Upper lobe of right lung (tissue), 1 donor: ENCODE measurements at regions not wholly inside any gene's neighbourhood (a gene's known extent, or its start where the extent isn't known, plus 50 kb on each side); places are given as distances from the start of the nearest gene placed in this dataset.

Experiments
- ATAC-seq: fragments of 200-7000 bp; cut with Tn5 transposase; one replicate; pipeline ENCODE4 v1.9.1; 2020; ENCODE audit warnings: mild to moderate bottlenecking, moderate library complexity
- DNase-seq: peaks from one replicate; pipeline ENCODE4 v3.0.0-alpha.2; 2020
- H3K27ac ChIP-seq: fragments of 200-600 bp; one replicate; pipeline ENCODE4 v1.8.0; 2022
- H3K27me3 ChIP-seq: fragments of 200-600 bp; one replicate; pipeline ENCODE4 v1.8.0; 2022; ENCODE audit warnings: mild to moderate bottlenecking
- H3K36me3 ChIP-seq: fragments of 200-600 bp; one replicate; pipeline ENCODE4 v1.8.0; 2022
- H3K4me1 ChIP-seq: fragments of 200-600 bp; one replicate; pipeline ENCODE4 v1.8.0; 2022
- H3K4me3 ChIP-seq: fragments of 200-600 bp; one replicate; pipeline ENCODE4 v1.8.0; 2022; ENCODE audit warnings: mild to moderate bottlenecking
- H3K9me3 ChIP-seq: fragments of 200-600 bp; one replicate; pipeline ENCODE4 v1.8.0; 2022
- CTCF ChIP-seq: fragments of 200-600 bp; IDR thresholded peaks from one replicate; pipeline ENCODE4 v1.8.0; 2022; ENCODE audit warnings: antibody characterized with exemption
- intact Hi-C: fragments of 100-400 bp; cut with DNase I; formaldehyde crosslinking; loops from one replicate; pipeline ENCODE4 v1.11.0; 2022
- donor health status: DM: no; HTN: yes; CAD: no; lungs with severe emphysema.

GRCh38 chr15:88389120-88389519, 78.1 kb downstream of the MRPL46 start:
- H3K9me3 ChIP-seq, result no peaks in the 10 kb centered on the region
- no peak overlapping the region for H3K4me3 ChIP-seq
- no peak overlapping the region for H3K27ac ChIP-seq
- H3K27me3 ChIP-seq, result no peaks in the 10 kb centered on the region
- no peak for ATAC-seq
- TF ChIP-seq CTCF, result no peak
- H3K4me1 ChIP-seq, result no peaks in the 10 kb centered on the region
- no peak for DNase-seq
- no peaks in the 10 kb centered on the region for H3K36me3 ChIP-seq
- intact Hi-C loops, result no loop called here

GRCh38 chr15:88388686-88389085, 78.5 kb downstream of the MRPL46 start:
- Histone ChIP-seq H3K36me3 (no peaks in the 10 kb centered on the region), H3K27me3 (no peaks in the 10 kb centered on the region), H3K4me3 (no peak overlapping the region), H3K9me3 (no peaks in the 10 kb centered on the region), H3K4me1 (no peaks in the 10 kb centered on the region), H3K27ac (no peak overlapping the region)
- ATAC-seq (no peak), DNase-seq (no peak)
- intact Hi-C loops, result no loop called here
- no peak for TF ChIP-seq CTCF

GRCh38 chr15:88385078-88385700, 82.0 kb downstream of the MRPL46 start:
- no peak overlapping the region for H3K4me3 ChIP-seq
- no peaks in the 10 kb centered on the region for H3K9me3 ChIP-seq
- DNase-seq (no peak), ATAC-seq (no peak)
- peaks cover 4% of the 10 kb centered on the region for H3K27me3 ChIP-seq
- intact Hi-C loops, result no loop called here
- no peak for TF ChIP-seq CTCF
- no peaks in the 10 kb centered on the region for H3K36me3 ChIP-seq
- no peaks in the 10 kb centered on the region for H3K4me1 ChIP-seq
- no peak overlapping the region for H3K27ac ChIP-seq

- H3K36me3 ChIP-seq, result no peaks in the 10 kb centered on the region
- no peak overlapping the region for H3K27ac ChIP-seq
- H3K4me3 ChIP-seq, result no peak overlapping the region
- TF ChIP-seq CTCF, result no peak
- H3K9me3 ChIP-seq, result no peaks in the 10 kb centered on the region
- no peaks in the 10 kb centered on the region for H3K4me1 ChIP-seq
- peaks cover 4% of the 10 kb centered on the region for H3K27me3 ChIP-seq
- intact Hi-C loops, result no loop called here
- DNase-seq (no peak), ATAC-seq (no peak)
These were observed 83.8 kb downstream of the MRPL46 start for GRCh38 chr15:88383354-88383753.

- no peak for ATAC-seq
- TF ChIP-seq CTCF, result no peak
These were observed 84.7 kb downstream of the MRPL46 start for GRCh38 chr15:88382482-88382983.

More at GRCh38 chr15:88382482-88382983, 84.7 kb downstream of the MRPL46 start:
- Histone ChIP-seq H3K9me3 (no peaks in the 10 kb centered on the region), H3K4me1 (no peaks in the 10 kb centered on the region), H3K4me3 (no peak overlapping the region), H3K36me3 (no peaks in the 10 kb centered on the region), H3K27me3 (peaks cover 4% of the 10 kb centered on the region), H3K27ac (no peak overlapping the region)
- no peak for DNase-seq
- intact Hi-C loops, result no loop called here
